Suprapubic skin (tissue), 4 donors: ENCODE measurements at regions not wholly inside any gene's neighbourhood (a gene's known extent, or its start where the extent isn't known, plus 50 kb on each side); places are given as distances from the start of the nearest gene placed in this dataset.

Experiments used
- CTCF ChIP-seq, 2 donors: fragments of 200-600 bp in 1 of 2; fragments of 450-650 bp in 1 of 2; sonication (generic) in 1 of 2; IDR thresholded peaks; one replicate each; pipeline ENCODE4 v1.5.1; 2016 to 2019; ENCODE audit warnings: antibody characterized with exemption in 2 of 2, mild to moderate bottlenecking in 1 of 2, moderate library complexity in 1 of 2
- EP300 ChIP-seq: sonication (generic); formaldehyde crosslinking; IDR thresholded peaks from one replicate; pipeline ENCODE4 v1.6.1; 2017; ENCODE audit warnings: antibody characterized with exemption
- POLR2A ChIP-seq, 2 donors: fragments of 450-650 bp; IDR thresholded peaks; one replicate each; pipeline ENCODE4 v1.6.1; 2017; ENCODE audit warnings: antibody characterized with exemption in 2 of 2, mild to moderate bottlenecking in 2 of 2, moderate library complexity in 2 of 2
- POLR2AphosphoS5 ChIP-seq, 3 donors: sonication (generic); formaldehyde crosslinking; IDR thresholded peaks; one replicate each; pipeline ENCODE4 v1.6.1; 2017; ENCODE audit warnings: antibody characterized with exemption in 3 of 3

DNA sequence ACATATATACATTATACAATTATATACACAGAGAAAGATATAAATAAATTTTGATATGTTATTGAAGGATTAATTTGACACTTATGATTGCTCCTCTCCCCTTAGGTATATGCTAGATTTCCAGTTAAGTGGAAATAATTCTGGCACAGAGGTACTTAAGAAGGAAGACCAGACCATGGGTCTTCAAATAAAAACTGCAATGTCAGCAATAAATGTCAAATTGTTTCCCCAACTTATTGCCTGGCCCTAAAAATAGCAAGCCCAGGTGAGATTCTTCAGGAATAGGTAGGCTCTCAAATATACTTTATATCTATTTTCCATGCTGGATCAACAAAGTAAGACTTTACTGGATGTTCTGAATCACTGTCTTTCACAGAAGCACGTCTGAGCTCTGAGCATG is 551.3 kb upstream of the STEAP1 start:
- TF ChIP-seq CTCF (IDR thresholded peaks at IDR 0.05) (no peak), POLR2AphosphoS5 (IDR thresholded peaks at IDR 0.05) (no peak), POLR2A (IDR thresholded peaks at IDR 0.05) (no peak), EP300 (no peak)
